ENCODE measurements at regions not wholly inside any gene's neighbourhood (a gene's known extent, or its start where the extent isn't known, plus 50 kb on each side); places are given as distances from the start of the nearest gene placed in this dataset.

DNA sequence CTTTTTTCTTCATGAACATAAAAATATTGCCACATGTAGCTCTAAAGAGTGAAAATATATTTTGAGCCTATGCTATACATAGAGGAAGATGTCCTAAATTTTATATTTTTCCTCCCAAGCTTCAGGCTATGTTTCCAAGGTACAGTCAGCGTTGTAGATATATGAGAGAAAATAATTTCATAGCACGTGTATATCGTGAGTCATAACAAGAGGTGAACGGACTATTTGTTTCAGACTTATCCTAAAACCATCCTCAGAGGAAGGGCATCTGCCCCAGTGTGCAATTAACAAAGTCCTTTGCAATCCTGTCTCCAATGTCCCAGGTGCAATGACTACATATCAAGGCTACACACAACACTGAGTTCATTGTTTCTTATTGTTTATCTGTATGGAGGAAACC is 177.3 kb upstream of the ARRDC4 start:
- DNase-seq (ENCODE audit: low read depth in 2 of 2): no peak

DNA sequence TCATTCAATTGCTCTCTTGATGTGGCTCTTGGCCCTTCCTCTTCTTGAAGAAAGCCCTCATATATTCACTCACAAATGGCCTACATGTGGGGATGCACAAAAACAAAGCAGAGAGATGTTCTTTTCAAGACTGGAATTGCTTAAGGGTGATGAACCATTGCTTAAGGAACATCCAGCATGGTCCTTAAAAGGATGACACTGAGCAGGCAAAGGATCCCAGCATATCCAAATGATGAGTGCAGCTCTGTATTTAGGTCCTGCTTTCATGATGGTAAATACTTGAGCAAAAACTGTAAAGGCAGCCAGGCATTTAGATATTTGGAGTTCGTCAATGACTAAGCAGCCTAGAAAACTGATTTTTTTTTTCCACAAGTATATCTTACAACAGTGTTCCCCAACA is 173.8 kb upstream of the ARRDC4 start:
- no peak for DNase-seq (ENCODE audit: low read depth in 2 of 2)

DNA sequence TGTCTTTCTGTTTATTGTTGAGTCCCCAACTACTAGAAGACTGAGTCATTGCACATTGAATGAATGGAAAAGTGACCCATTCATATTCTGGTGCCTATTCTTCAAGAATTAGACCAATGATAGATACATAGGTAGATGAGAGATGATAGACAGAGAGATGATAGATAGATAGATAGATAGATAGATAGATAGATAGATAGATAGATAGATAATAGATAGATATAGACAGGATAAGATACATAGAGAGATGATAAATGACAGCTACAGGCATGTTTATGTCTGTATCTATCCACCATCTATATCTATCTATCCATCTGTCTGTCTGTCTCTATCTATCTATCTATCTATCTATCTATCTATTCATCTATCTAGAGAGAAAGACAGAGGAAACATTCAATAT is 170.3 kb upstream of the ARRDC4 start:
- no peak for DNase-seq (ENCODE audit: low read depth in 2 of 2)

DNA sequence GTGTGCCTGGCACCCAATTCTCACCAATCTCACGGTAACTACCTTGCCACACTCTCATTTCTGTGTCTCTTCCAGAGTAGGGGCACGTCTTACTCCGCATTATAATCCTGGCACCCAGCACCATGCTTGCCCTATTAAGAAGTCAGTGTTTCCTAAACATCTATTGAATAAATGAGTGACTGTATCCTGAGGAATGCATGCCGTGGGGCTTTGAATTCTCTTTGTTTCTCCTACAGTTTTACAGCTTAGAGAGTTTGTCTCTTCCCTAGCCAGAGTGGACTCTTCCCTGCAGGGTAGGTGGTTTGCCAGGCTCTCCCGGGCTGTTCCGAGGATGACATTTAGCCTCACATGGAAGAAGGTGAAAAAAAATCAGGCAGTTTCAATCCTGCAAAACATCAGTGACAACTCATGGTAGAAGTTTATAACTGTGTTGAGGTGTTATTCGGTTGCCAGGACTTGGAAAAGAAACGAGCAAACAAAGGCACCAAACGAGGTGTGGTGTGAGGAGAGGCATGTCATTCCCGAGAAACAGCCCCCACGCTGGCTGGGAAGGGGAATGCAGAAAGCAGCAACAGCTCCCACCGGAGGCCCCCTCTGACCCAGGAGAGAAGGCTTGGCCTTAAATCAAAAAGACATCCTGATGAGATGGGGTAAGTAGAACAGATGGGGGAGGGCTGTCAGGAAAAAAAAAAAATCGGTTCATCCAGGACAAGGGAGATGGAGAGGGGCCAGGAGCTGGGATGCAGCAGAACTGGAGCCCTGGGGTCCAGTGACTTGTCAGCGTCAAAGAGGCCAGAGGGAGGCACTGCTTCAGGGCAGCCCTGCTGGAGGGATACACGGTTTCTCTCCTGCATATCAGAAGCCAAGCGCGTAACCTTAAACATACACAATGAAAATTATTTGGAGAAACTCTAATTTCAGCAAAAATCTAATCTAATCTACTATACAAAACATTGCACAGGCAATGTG is 168.4 kb upstream of the ARRDC4 start:
- no peak for DNase-seq (ENCODE audit: low read depth in 2 of 2)

DNA sequence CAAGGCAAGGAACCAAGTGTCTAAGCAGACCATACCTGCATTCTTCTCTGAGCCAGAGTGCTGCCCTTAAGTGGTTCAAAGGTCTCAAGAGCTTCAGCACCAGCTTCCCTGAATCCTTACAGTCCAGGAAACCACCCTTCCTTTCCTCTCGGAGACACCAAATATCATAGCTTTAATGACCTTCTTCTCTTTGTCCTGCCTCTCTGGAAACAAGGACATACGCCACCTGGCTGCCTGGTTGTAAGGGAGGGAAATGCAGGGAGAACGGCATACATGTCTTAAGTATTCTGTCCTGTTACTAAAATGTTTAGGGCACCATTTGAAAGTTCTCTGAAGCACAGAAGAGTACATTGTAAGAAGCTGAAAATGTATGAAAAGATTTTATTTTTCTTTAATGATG is 155.6 kb upstream of the ARRDC4 start:
- no peak for DNase-seq (ENCODE audit: low read depth in 2 of 2)

DNA sequence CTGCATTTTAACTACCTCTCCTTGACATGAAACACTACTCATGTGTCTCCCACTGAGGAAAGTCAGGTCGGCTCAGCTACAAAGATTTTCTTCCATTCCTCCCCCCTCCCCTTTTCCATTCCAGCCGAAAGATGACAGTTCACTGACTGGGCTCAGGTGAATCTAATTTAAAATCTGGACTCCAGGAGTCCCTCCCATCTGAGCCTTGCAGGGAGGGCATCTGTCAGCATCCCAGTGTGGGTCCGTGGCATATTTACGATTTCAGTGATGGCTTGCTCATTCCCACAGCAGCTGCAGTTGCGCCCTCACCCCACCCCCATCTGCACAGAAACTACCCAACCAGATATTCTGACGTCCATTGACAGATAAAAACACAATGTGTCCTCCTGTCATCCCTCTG is 153.7 kb upstream of the ARRDC4 start:
- no peak for DNase-seq (ENCODE audit: low read depth in 2 of 2)

DNA sequence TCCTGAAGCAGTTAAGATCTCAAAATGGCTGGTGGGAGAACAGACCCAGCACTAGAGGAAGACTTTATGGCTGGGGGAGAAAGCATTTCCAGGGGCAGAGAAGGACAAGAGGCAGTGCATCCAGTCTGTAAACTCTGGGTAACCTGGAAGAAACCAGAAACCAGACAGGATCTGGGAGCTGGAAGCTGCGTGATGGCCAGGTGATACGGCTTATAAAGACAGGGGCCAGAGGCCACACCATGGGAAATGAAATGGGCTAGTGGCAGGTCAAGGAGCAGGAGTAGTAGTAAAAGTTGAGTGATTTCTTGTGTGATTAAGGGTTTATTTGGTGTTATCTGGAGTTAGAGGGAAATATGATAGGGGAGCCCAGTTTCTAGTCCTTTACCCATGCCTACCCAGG is 144.7 kb upstream of the ARRDC4 start:
- DNase-seq (ENCODE audit: low read depth in 2 of 2): no peak

DNA sequence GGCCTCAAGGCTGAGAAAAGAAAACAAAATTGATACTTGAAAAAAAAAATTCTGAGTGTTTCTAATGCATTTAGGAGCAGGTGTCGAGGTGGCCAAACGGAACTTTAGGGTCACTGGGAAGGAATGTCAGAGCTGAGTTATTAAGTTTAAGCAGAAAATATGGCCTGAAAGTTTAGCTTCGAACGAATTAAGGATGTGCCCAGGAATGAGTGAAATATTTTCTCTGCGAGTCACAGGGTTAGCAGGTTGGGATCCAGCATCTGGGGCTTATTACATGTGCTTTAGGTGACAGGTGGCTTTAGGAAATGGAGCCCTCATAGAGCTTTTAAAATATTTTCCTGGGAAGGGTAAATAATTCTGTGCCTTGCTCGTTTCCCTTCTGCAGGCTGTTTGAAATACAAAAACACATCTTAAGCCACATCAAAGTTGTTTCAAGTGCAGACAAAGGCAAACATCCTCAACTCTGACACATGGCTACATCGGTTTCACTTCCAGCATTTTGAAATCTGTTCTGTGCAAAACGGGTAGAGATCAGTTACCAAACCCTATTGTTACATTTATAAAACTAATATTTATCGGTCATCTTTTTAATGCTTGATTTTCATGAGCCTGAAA is 143.1 kb upstream of the ARRDC4 start:
- DNase-seq (ENCODE audit: low read depth in 2 of 2): no peak

DNA sequence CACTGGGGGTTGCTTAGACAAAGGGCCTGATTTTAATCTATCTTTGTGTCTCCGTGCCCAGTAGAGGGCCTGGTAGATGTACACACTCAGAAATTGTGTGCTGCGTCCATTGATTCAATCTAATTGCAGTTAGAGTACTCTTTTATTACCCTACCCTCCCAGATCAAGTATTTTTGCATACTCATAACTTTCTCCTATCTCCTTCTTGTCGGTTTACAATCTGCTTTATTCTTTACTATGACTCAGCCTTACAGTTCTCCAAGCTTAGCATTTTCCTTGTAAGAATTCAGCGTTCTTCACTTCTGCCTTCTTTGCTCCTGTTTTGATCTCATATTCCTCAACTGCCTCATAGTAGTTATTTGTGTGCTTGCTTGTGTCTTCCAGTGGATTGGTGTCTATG is 124.5 kb upstream of the ARRDC4 start:
- no peak for DNase-seq (ENCODE audit: low read depth in 2 of 2)

DNA sequence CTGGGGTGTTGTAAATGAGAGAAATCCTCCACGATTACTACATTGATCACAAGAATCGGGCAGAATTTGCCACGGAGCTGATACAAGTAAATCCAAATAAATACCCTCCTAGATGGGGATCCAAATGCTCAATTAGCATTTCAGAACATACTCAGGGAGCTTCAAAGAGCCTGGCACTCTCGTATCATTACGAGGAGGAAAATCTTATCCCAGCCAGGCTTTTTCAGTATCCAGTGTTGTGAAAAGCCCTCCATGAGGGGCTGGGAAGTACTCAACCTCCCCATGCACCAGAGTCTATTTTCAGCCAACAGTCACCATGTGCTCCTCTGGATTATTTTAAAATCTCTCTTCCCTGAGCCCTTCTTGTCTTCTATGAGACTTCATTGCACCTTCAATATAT is 122.6 kb upstream of the ARRDC4 start:
- no peak for DNase-seq (ENCODE audit: low read depth in 2 of 2)

DNA sequence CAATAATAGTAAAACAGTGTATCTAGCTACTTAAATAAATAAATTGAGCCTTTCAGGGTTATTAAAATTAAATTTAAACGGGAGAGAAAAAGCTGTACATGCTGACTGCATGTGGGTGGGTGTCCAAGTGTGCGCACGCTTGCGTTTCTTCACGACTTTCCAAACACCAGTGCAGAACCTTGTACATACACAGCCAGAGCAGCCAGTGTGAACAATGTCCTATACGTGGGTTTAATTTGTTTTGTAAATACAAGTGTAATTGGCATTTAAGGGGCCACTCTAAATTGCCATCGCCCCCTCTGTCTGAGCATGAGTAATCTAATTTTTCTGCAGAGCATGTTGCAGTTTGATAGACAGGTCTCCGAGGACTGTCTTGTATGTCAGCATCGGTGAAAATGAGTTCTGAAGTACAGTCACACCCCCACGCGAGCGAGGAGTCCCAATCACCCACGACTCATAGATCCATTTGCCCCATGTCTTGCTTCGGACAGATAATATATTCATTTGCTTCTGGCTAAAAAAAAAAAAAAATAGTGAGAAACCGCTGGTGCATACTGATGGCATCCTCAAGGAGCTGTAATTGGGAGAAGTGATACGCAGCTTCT is 121.8 kb upstream of the ARRDC4 start:
- no peak for DNase-seq (ENCODE audit: low read depth in 2 of 2)

DNA sequence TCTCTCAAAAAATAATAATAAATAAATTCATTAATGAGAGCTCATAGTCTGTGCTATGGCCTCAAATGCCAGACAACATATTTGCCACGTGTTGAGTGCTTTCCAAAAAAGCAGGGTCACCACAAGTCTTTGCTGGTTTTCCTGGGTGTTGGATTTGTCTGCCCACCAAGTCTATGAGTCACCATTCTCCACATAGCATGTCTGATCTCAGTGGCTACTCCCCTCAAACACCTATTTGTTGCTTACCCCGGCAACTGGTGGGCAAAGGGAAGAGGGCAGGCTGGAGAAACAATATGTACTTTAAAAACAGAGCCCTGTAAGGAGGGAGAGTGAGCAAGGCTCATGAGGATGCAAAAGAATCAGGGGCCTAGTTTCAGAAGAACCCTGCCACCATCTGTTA is 120.0 kb upstream of the ARRDC4 start:
- no peak for DNase-seq (ENCODE audit: low read depth in 2 of 2)

DNA sequence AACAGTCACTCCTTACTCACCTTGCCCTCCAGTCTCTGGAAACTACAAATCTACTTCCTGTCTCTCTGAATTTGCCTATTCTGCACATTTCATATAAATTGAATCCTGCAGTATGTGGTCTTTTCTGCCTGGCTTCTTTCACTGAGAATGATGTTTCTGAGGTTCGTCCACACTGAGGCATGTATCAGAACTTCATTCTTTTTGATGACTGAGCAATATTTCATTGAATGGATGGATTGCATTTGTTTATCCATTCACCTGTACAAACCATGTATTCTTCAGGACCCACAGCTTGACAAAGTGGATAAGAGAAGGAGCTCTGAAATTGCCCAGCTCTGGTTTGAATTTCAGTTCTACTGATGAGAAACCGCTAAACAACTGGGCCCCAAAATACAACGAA is 118.9 kb upstream of the ARRDC4 start:
- DNase-seq (ENCODE audit: low read depth in 2 of 2): no peak

DNA sequence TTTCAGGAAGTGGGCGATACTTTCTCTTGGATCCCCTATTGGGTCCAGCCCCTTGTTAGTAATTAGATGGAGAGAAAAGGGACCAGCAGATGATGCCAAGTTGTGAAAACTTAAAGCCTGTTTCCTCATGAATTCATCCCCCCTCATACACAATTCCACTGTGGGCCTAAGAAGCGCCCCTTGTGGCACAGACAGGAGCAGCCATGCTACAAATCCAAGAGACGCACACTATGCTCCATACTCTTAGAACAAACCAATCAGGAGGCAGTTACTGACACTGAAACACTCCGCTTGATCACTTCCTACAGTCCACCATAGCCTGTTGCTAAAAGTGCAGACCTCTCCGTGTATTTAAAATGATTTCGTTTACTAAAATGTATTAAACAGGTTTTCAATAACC is 111.3 kb upstream of the ARRDC4 start:
- DNase-seq (ENCODE audit: low read depth in 2 of 2): no peak

DNA sequence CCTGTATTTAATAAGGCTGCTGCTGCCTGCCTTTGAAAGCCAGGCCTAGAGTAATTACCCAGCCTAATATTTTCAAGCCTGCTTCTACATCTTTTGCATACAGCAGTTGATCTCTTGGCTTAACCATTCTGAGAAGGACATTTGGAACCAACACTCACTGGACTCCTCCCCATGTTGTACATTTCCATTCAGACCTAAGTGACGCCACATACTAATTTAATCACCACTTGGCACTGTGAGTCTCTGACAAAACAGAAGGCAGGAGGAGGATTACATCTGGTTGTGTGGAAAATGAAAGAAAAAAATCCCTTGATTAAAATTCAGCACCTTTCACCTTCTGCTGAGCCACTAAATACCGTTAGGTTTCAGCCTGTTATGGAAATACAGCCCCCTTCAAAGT is 102.2 kb upstream of the ARRDC4 start:
- DNase-seq (ENCODE audit: low read depth in 2 of 2): no peak

DNA sequence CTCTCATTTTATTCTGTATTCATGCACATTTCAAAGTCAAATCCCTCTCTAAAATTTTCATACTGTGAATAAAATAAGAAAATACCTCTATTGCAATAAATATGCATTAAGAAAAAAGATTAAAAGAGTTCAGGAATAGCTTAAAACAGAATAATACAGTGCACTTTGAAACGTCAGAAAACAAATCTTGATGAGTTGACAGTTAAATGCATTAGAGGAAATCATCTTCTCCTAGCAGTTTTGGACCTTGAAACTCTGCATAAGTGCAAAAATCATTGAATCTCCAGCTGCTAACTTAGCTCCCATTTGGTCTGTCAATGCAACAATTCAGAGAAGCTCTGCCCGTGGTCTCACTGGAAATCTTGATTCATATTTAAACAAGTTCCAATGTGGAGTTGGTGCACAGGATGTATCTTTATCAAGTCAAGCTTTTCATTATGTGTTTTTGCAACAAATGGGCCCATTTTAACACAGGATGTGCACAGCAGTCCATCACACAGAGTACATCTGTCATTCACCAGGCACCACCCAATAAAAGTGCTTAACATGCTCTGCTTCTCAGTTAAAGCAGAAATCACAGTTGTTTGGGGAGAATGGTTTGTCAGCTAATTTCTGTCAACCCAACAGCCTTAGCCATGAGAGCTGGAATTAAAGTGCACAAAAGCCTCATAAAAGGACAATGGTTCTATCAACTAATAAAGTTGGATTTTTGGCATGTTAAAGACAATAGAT is 98.8 kb upstream of the ARRDC4 start:
- no peak for DNase-seq (ENCODE audit: low read depth in 2 of 2)

DNA sequence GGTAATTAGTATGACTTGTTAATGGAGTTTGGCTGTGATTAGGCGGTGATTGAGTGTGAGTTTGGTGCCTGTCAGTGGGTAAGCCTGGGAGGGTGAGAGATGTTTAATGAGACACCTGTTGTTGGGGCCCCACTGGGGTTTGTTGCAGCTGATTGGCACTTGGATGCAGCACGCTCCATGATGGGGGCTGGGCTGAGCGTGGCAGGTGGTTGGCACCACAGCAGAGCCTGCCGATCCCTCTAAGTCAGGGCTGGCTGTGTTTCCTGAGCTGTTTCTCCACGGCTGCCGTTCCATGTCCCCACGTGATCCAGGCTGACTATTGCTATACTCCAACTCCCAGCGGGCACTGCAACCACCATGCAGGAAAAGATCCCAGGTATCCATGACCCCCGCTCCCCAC is 93.5 kb upstream of the ARRDC4 start:
- DNase-seq (ENCODE audit: low read depth in 2 of 2): no peak

DNA sequence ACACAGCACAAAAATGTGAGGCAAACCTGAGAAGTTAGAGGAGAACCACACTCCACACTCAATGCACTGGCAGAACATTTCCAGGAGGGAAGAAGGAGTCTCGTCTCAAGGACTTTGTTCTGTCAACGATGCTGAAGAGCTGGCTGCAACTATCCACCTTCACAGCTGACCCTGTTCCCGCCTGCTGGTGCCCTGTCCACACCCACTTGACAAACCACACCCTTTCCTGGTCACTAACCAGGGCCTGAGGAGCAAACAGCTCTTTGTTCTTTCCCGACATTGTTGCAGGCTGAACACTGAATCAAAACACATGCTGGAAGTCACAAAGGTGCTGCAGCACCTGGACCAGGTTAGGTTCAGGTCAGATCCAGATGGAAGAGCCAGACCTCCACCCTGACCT is 92.6 kb upstream of the ARRDC4 start:
- no peak for DNase-seq (ENCODE audit: low read depth in 2 of 2)

DNA sequence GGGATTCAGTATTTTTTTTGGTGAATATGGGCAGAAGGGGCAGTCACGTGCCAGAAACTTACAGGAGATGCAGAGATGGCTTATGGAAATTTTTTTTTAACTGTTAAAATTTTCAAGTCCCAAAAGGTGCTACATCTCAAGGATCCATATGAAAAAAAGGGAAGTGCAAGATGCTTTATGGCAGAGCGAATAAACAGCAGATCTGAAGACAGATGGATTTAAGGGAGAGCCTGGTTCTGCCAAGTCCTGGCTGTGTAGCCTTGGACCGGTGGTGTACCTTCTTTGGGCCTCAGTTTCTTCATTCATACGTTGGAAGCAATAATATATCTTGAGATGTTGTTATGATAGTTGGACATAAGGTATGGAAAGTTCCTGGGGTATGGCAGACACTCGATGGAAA is 91.5 kb upstream of the ARRDC4 start:
- DNase-seq (ENCODE audit: low read depth in 2 of 2): no peak

DNA sequence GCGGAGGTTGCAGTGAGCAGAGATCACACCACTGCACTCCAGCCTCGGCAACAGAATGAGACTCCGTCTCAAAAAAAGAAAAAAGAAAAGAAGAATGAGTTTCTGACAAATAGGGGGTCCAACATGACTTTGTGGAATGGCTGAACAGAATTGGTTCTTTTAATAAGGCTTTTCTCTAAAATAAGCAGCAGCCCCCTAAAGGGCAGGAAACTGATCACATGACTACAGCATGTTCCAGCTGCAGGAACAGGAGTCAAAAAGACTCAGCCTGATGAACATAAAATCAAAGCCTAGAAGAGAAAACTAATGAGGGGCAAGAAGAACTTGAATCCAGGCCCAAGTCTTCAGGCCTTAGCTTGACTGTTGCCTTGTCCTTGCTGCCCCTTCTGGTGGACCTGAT is 89.7 kb upstream of the ARRDC4 start:
- no peak for DNase-seq (ENCODE audit: low read depth in 2 of 2)

DNA sequence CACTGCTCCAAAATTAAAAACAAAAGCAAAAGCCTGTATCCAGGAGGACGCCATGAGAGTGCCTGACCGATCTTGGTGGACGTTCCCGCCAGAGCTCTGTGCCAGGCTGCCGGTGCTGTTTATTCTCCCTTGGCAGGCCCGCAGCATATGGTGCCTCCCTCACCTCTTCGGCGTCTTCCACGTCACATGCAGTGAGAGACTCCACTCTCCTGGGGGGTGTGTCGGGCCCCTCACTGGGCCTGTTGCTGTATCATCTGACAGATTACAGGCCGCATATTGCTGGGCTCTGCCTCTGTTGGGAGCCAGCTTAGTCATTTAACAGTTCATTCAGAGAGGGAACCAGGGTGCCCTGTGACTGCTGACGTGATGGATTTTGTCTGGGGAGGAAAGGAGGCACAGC is 86.4 kb upstream of the ARRDC4 start:
- DNase-seq (ENCODE audit: low read depth in 2 of 2): no peak

DNA sequence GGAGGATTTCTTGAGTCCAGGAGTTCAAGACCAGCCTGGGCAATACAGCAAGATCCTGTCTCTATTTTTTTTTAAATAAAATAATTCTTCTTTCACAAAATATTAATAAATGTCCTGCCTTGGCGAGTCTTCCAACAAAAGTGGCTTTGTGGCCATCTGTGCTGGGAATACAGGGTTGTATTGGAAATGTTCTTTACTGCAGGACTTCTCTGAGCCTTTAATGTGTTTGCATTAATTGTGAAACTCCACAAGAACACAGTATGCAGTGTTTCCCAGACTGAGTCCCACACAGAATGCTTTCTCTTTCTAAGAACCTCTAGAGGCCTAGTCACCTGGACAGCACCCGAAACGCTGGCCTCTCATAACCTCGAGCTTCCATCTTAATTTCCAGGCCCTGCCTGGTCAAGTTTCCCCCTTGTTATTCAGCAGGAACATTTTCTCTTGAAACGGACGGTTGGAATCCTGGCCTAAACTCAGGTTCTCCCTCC is 85.4 kb upstream of the ARRDC4 start:
- no peak for DNase-seq (ENCODE audit: low read depth in 2 of 2)

Data from stimulated activated CD4-positive, alpha-beta T cell treated with anti-CD3 and anti-CD28 coated beads, Interleukin-1b, Interleukin-23, amount 100 ng/mL, for 1 hour (primary cell).